ENCODE measurements at regions not wholly inside any gene's neighbourhood (a gene's known extent, or its start where the extent isn't known, plus 50 kb on each side); places are given as distances from the start of the nearest gene placed in this dataset.

GRCh38 chr14:98937021-98937420 lies 335.0 kb downstream of the BCL11B start:
- ChIA-PET POLR2A (no interaction called here), CTCF (no interaction called here)
- no peak for TF ChIP-seq CTCF (IDR thresholded peaks at IDR 0.05; ENCODE audit: control extremely low read depth, extremely low read depth, low read depth, missing control alignments)
- no peak for DNase-seq (ENCODE audit: extremely low spot score)

- CTCF ChIA-PET = no interaction called here
- no peak for TF ChIP-seq CTCF (IDR thresholded peaks at IDR 0.05; ENCODE audit: control extremely low read depth, extremely low read depth, low read depth, missing control alignments)
- POLR2A ChIA-PET = no interaction called here
- no peak for DNase-seq (ENCODE audit: extremely low spot score)
Observed at GRCh38 chr14:98937712-98938505, 334.1 kb downstream of the BCL11B start.

GRCh38 chr14:98940693-98941437 lies 331.1 kb downstream of the BCL11B start:
- CTCF ChIA-PET = interaction anchor here (0.7 kb wide), 1 partner anchor 10 kb away, joined by 3 read pairs; no protein-coding TSS in a partner anchor
- TF ChIP-seq CTCF (IDR thresholded peaks at IDR 0.05; ENCODE audit: control extremely low read depth, extremely low read depth, low read depth, missing control alignments) = no peak
- POLR2A ChIA-PET = no interaction called here
- no peak for DNase-seq (ENCODE audit: extremely low spot score)

- ChIA-PET POLR2A (no interaction called here), CTCF (interaction anchor here (0.7 kb wide), 1 partner anchor 9 kb away, joined by 3 read pairs; no protein-coding TSS in a partner anchor)
- no peak for DNase-seq (ENCODE audit: extremely low spot score)
- no peak for TF ChIP-seq CTCF (IDR thresholded peaks at IDR 0.05; ENCODE audit: control extremely low read depth, extremely low read depth, low read depth, missing control alignments)
Observed at GRCh38 chr14:98941481-98941880, 330.5 kb downstream of the BCL11B start.

- TF ChIP-seq CTCF (IDR thresholded peaks at IDR 0.05; ENCODE audit: control extremely low read depth, extremely low read depth, low read depth, missing control alignments) = no peak
- POLR2A ChIA-PET = no interaction called here
- no peak for DNase-seq (ENCODE audit: extremely low spot score)
- CTCF ChIA-PET = interaction anchor here (0.7 kb wide), 1 partner anchor 11 kb away, joined by 3 read pairs; no protein-coding TSS in a partner anchor
Observed at GRCh38 chr14:98943907-98944306, 328.1 kb downstream of the BCL11B start.

- no peak for DNase-seq (ENCODE audit: extremely low spot score)
- no peak for TF ChIP-seq CTCF (IDR thresholded peaks at IDR 0.05; ENCODE audit: control extremely low read depth, extremely low read depth, low read depth, missing control alignments)
- POLR2A ChIA-PET = no interaction called here
- CTCF ChIA-PET = interaction anchor here (1.2 kb wide), 1 partner anchor 9 kb away, joined by 5 read pairs; no protein-coding TSS in a partner anchor
Observed at GRCh38 chr14:98944989-98945388, 327.0 kb downstream of the BCL11B start.
